ENCODE measurements at regions not wholly inside any gene's neighbourhood (a gene's known extent, or its start where the extent isn't known, plus 50 kb on each side); places are given as distances from the start of the nearest gene placed in this dataset.

DNA sequence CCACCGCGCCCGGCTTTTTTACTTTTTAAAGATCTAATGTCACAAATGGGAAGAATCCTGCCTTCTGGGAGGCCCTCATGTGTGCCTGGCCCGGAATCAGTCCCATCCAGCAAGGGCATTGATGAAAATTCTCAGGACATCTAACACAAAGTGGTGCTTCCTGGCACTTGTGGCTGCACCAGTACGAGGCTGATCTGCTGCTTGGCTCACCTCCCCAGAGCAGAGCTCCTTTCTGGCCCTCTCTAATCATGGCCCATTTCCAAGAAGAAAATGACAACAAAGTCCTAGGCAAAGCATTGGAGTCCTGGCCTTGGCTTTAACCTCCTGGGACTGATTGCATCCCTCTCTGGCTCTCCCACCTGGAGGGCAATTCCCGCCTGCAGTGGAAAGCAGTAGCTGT is 50.7 kb upstream of the SIAH1 start:
- peak; percentile 4 for DNase-seq

DNA sequence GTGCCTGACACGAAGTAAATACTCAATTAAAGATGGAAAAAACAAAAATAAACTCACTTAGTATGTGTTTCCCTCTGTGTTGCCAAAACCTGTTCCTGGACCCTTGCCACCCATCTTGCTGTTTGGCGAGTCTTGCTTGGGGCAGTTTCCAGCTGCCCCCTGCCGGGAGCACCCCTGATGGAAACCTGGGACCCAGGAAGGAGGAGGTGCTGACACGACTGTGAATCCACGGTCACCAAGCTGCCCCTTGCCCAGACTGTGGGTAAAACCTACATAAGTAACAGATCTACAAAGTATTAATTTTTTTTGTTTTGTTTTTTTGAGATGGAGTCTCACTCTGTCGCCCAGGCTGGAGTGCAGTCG is 50.1 kb upstream of the SIAH1 start:
- no peak for DNase-seq

Measured in NCI-H2171 treated with DMSO at 0.1 percent for 48 hours (cell line).